ENCODE measurements at regions not wholly inside any gene's neighbourhood (a gene's known extent, or its start where the extent isn't known, plus 50 kb on each side); places are given as distances from the start of the nearest gene placed in this dataset.

DNA sequence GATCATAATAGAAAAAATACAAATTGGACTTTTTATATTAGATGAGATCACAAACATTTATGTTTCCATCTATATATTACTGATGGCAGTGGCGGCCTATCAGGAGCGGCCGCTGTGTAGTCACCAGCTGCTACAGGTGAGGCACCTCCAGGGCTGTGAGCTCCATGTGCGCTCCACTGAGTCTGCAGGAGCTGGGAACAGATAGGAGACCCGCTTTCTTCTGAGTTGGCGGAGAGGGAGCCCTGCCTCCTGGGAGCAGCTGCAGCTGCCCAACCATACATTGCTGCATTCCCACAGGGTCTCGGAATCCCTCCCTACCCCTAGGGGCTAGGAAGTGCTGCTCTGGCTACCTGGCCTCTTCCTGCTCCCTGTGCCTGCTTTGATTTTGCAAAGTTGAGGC is 812.9 kb downstream of the PDHA2 start:
- no peak for DNase-seq (ENCODE audit: low spot score)
- no peaks in the 10 kb centered on the region for H3K27me3 ChIP-seq (replicated peaks; ENCODE audit: insufficient read depth, low read depth, low read length, poor library complexity)
- intact Hi-C loops (cut with micrococcal nuclease; ENCODE audit: unreplicated experiment): no loop called here
- no peak overlapping the region for H3K27ac ChIP-seq (ENCODE audit: low read depth, low read length, poor library complexity, severe bottlenecking)
- no peaks in the 10 kb centered on the region for H3K4me1 ChIP-seq (ENCODE audit: insufficient read depth, low read length, poor library complexity, severe bottlenecking)
- ChIA-PET POLR2A (ENCODE audit: low non-redundant PET) (no interaction called here), CTCF (no interaction called here)
- H3K4me3 ChIP-seq (ENCODE audit: low read depth, low read length, poor library complexity, severe bottlenecking): no peak overlapping the region
- H3K36me3 ChIP-seq (ENCODE audit: insufficient read depth, low read length, poor library complexity, severe bottlenecking): no peaks in the 10 kb centered on the region
- BruUV-seq (replicated peaks): no TSS peak
- no peaks in the 10 kb centered on the region for H3K9me3 ChIP-seq (ENCODE audit: low read depth, low read length, poor library complexity, severe bottlenecking)
- TF ChIP-seq, protein P1, sequence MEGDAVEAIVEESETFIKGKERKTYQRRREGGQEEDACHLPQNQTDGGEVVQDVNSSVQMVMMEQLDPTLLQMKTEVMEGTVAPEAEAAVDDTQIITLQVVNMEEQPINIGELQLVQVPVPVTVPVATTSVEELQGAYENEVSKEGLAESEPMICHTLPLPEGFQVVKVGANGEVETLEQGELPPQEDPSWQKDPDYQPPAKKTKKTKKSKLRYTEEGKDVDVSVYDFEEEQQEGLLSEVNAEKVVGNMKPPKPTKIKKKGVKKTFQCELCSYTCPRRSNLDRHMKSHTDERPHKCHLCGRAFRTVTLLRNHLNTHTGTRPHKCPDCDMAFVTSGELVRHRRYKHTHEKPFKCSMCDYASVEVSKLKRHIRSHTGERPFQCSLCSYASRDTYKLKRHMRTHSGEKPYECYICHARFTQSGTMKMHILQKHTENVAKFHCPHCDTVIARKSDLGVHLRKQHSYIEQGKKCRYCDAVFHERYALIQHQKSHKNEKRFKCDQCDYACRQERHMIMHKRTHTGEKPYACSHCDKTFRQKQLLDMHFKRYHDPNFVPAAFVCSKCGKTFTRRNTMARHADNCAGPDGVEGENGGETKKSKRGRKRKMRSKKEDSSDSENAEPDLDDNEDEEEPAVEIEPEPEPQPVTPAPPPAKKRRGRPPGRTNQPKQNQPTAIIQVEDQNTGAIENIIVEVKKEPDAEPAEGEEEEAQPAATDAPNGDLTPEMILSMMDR (conservative IDR thresholded peaks at IDR 0.05; ENCODE audit: low read depth, low read length): no peak

DNA sequence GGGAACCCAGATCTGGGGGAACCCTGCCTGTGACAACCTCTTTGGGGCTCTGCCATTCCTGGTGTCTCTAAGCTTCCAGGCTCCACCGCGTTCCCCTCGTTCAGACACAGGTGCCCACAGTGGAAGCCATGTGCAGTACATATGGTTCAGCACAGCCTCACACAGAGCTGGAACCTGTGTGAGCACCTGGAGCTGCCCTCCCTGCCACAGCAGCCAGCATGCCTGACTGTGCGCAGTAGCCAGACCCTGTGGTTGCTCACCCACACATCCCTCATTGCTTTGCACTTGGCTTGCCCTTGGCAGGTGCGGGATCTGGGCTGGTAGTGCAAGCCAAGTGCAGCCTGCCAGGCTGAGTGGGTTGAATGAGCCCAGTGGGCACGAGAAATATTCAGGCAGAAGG is 814.2 kb downstream of the PDHA2 start:
- no peak for DNase-seq (ENCODE audit: low spot score)
- intact Hi-C loops (cut with micrococcal nuclease; ENCODE audit: unreplicated experiment): no loop called here
- H3K4me1 ChIP-seq (ENCODE audit: insufficient read depth, low read length, poor library complexity, severe bottlenecking): no peaks in the 10 kb centered on the region
- CTCF ChIA-PET: no interaction called here
- TF ChIP-seq, protein P1 (conservative IDR thresholded peaks at IDR 0.05; ENCODE audit: low read depth, low read length): no peak
- TF ChIP-seq EZH2 (IDR thresholded peaks at IDR 0.05; ENCODE audit: borderline replicate concordance, low read depth, low read length, poor library complexity, severe bottlenecking): no peak
- no peak overlapping the region for H3K4me3 ChIP-seq (ENCODE audit: low read depth, low read length, poor library complexity, severe bottlenecking)
- no TSS peak for BruUV-seq (replicated peaks)
- no peak overlapping the region for H3K27ac ChIP-seq (ENCODE audit: low read depth, low read length, poor library complexity, severe bottlenecking)
- H3K36me3 ChIP-seq (ENCODE audit: insufficient read depth, low read length, poor library complexity, severe bottlenecking): no peaks in the 10 kb centered on the region
- POLR2A ChIA-PET (ENCODE audit: low non-redundant PET): no interaction called here
- no peaks in the 10 kb centered on the region for H3K9me3 ChIP-seq (ENCODE audit: low read depth, low read length, poor library complexity, severe bottlenecking)
- no peaks in the 10 kb centered on the region for H3K27me3 ChIP-seq (replicated peaks; ENCODE audit: insufficient read depth, low read depth, low read length, poor library complexity)

DNA sequence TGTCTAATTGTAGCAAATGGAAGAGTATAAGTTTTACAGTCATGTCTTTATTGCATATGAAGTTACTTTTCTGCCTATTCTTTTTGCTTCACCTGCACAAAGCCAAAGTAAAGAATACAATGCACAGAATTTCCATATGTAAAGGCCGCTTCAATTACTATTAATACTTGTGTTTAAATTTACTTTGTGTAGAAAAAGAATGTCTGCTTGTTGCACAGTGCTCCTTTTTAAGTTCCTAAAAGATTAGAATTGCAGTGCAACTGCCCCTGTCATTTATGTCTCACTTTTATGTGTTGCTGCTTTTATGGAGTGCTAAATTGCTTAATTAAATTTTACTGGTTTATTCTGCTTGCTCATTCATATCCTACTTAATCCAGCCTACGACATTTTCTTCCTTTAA is 830.5 kb downstream of the PDHA2 start:
- intact Hi-C loops (cut with micrococcal nuclease; ENCODE audit: unreplicated experiment): no loop called here
- BruUV-seq (replicated peaks): no TSS peak
- ChIA-PET CTCF (no interaction called here), POLR2A (ENCODE audit: low non-redundant PET) (no interaction called here)
- no peaks in the 10 kb centered on the region for H3K9me3 ChIP-seq (ENCODE audit: low read depth, low read length, poor library complexity, severe bottlenecking)
- TF ChIP-seq, protein P1 (conservative IDR thresholded peaks at IDR 0.05; ENCODE audit: low read depth, low read length): no peak
- no peak for TF ChIP-seq EZH2 (IDR thresholded peaks at IDR 0.05; ENCODE audit: borderline replicate concordance, low read depth, low read length, poor library complexity, severe bottlenecking)
- no peak overlapping the region for H3K4me3 ChIP-seq (ENCODE audit: low read depth, low read length, poor library complexity, severe bottlenecking)
- H3K27ac ChIP-seq (ENCODE audit: low read depth, low read length, poor library complexity, severe bottlenecking): no peak overlapping the region
- no peaks in the 10 kb centered on the region for H3K27me3 ChIP-seq (replicated peaks; ENCODE audit: insufficient read depth, low read depth, low read length, poor library complexity)
- no peak for DNase-seq (ENCODE audit: low spot score)
- H3K4me1 ChIP-seq (ENCODE audit: insufficient read depth, low read length, poor library complexity, severe bottlenecking): no peaks in the 10 kb centered on the region
- H3K36me3 ChIP-seq (ENCODE audit: insufficient read depth, low read length, poor library complexity, severe bottlenecking): no peaks in the 10 kb centered on the region

Data from A673 (cell line).